HG02763 (cell line): ENCODE measurements at regions not wholly inside any gene's neighbourhood (a gene's known extent, or its start where the extent isn't known, plus 50 kb on each side); places are given as distances from the start of the nearest gene placed in this dataset.
"Not testable (repeated sequence)": the region's sequence is repeated elsewhere in the genome, so short reads cannot be mapped to it uniquely, and the experiment has no call there.

Experiments
- ATAC-seq: cut with Tn5 transposase; IDR thresholded peaks from one replicate; pipeline ENCODE4 v1.9.1; 2021; ENCODE audit warnings: mild to moderate bottlenecking, moderate library complexity; ENCODE audit not compliant: unreplicated experiment

GRCh38 chr22:22168941-22169867 is 75.4 kb upstream of the VPREB1 start:
- ATAC-seq: no peak

- ATAC-seq: peak; percentile 34
These were observed 76.2 kb upstream of the VPREB1 start for GRCh38 chr22:22168190-22168940.

- peak; percentile 55 for ATAC-seq
These were observed 76.8 kb upstream of the VPREB1 start for GRCh38 chr22:22167791-22168189.

- no peak for ATAC-seq
These were observed 77.5 kb upstream of the VPREB1 start for GRCh38 chr22:22166941-22167713.

GRCh38 chr22:22165936-22166710 is 78.5 kb upstream of the VPREB1 start:
- ATAC-seq: no peak

- ATAC-seq: no peak
These were observed 79.9 kb upstream of the VPREB1 start for GRCh38 chr22:22164541-22165272.

GRCh38 chr22:22161924-22162851 is 82.4 kb upstream of the VPREB1 start:
- ATAC-seq: peak; percentile 78

- ATAC-seq: not testable (repeated sequence)
These were observed 83.8 kb upstream of the VPREB1 start for GRCh38 chr22:22160768-22161167.

- no peak for ATAC-seq
These were observed 85.2 kb upstream of the VPREB1 start for GRCh38 chr22:22159384-22159783.

GRCh38 chr22:22158965-22159364 is 85.6 kb upstream of the VPREB1 start:
- no peak for ATAC-seq

- no peak for ATAC-seq
These were observed 86.3 kb upstream of the VPREB1 start for GRCh38 chr22:22158207-22158816.

GRCh38 chr22:22157348-22157725 is 87.2 kb upstream of the VPREB1 start:
- no peak for ATAC-seq

GRCh38 chr22:22156716-22157347 is 87.8 kb upstream of the VPREB1 start:
- ATAC-seq: peak; percentile 82

- ATAC-seq: no peak
These were observed 88.3 kb upstream of the VPREB1 start for GRCh38 chr22:22156348-22156715.

- no peak for ATAC-seq
These were observed 89.0 kb upstream of the VPREB1 start for GRCh38 chr22:22155607-22156006.

GRCh38 chr22:22155146-22155545 is 89.4 kb upstream of the VPREB1 start:
- no peak for ATAC-seq

GRCh38 chr22:22154040-22154439 is 90.5 kb upstream of the VPREB1 start:
- no peak for ATAC-seq

- ATAC-seq: no peak
These were observed 93.3 kb upstream of the VPREB1 start for GRCh38 chr22:22151308-22151707.
